ENCODE measurements at regions not wholly inside any gene's neighbourhood (a gene's known extent, or its start where the extent isn't known, plus 50 kb on each side); places are given as distances from the start of the nearest gene placed in this dataset.
"Not testable (repeated sequence)": the region's sequence is repeated elsewhere in the genome, so short reads cannot be mapped to it uniquely, and the experiment has no call there.

GRCh38 chr4:67412153-67412712, 133.1 kb downstream of the CENPC start:
- H3K4me1 ChIP-seq (ENCODE audit: control insufficient read depth, insufficient read depth, low read length); H3K36me3 ChIP-seq (ENCODE audit: control insufficient read depth, insufficient read depth, low read length); in situ Hi-C loops (cut with HindIII; ENCODE audit: low pct_unique_long_range_greater_than_20kb, low sequenced_read_pairs); H3K4me3 ChIP-seq (ENCODE audit: low read depth in 2 of 2, low read length in 2 of 2); BruUV-seq (replicated peaks); DNase-seq (ENCODE audit: low read depth, low spot score); intact Hi-C loops (cut with micrococcal nuclease; ENCODE audit: unreplicated experiment); ATAC-seq; H3K27me3 ChIP-seq (ENCODE audit: control insufficient read depth, insufficient read depth, low read length); CTCF ChIA-PET; POLR2A ChIA-PET; H3K27ac ChIP-seq (ENCODE audit: low read length); H3K9me3 ChIP-seq (ENCODE audit: control insufficient read depth, insufficient read depth, low read depth, low read length): not testable (repeated sequence)

GRCh38 chr4:67403342-67403741, 142.0 kb downstream of the CENPC start:
- TF ChIP-seq REST (IDR thresholded peaks at IDR 0.05; ENCODE audit: insufficient read depth in 1 of 2, low read depth in 2 of 2, low read length in 1 of 2), result no peak
- no peak for TF ChIP-seq CTCF (IDR thresholded peaks at IDR 0.05)
- TF ChIP-seq SIN3A (IDR thresholded peaks at IDR 0.05; ENCODE audit: borderline replicate concordance, insufficient read depth, low read depth, low read length), result no peak
- TF ChIP-seq TCF7L2 (IDR thresholded peaks at IDR 0.05; ENCODE audit: low read depth, low read length), result no peak
- no peak for TF ChIP-seq POLR2AphosphoS5 (IDR thresholded peaks at IDR 0.05; ENCODE audit: low read depth, low read length)
- ATAC-seq, result no peak
- H3K36me3 ChIP-seq (ENCODE audit: control insufficient read depth, insufficient read depth, low read length), result no peaks in the 10 kb centered on the region
- intact Hi-C loops (cut with micrococcal nuclease; ENCODE audit: unreplicated experiment), result no loop called here
- POLR2A ChIA-PET, result no interaction called here
- H3K27ac ChIP-seq (ENCODE audit: low read length), result no peak overlapping the region
- CTCF ChIA-PET, result no interaction called here
- no TSS peak for BruUV-seq (replicated peaks)
- H3K4me3 ChIP-seq (ENCODE audit: low read depth in 2 of 2, low read length in 2 of 2), result no peak overlapping the region
- no peaks in the 10 kb centered on the region for H3K9me3 ChIP-seq (ENCODE audit: control insufficient read depth, insufficient read depth, low read depth, low read length)
- H3K4me1 ChIP-seq (ENCODE audit: control insufficient read depth, insufficient read depth, low read length), result no peaks in the 10 kb centered on the region
- in situ Hi-C loops (cut with HindIII; ENCODE audit: low pct_unique_long_range_greater_than_20kb, low sequenced_read_pairs), result no loop called here
- no peak for DNase-seq (ENCODE audit: low read depth, low spot score)
- H3K27me3 ChIP-seq (ENCODE audit: control insufficient read depth, insufficient read depth, low read length), result no peaks in the 10 kb centered on the region

- BruUV-seq (replicated peaks), result no TSS peak
- POLR2A ChIA-PET, result no interaction called here
- Histone ChIP-seq H3K9me3 (ENCODE audit: control insufficient read depth, insufficient read depth, low read depth, low read length) (no peaks in the 10 kb centered on the region), H3K27ac (ENCODE audit: low read length) (no peak overlapping the region), H3K36me3 (ENCODE audit: control insufficient read depth, insufficient read depth, low read length) (no peaks in the 10 kb centered on the region), H3K27me3 (ENCODE audit: control insufficient read depth, insufficient read depth, low read length) (no peaks in the 10 kb centered on the region), H3K4me1 (ENCODE audit: control insufficient read depth, insufficient read depth, low read length) (no peaks in the 10 kb centered on the region), H3K4me3 (ENCODE audit: low read depth in 2 of 2, low read length in 2 of 2) (no peak overlapping the region)
- intact Hi-C loops (cut with micrococcal nuclease; ENCODE audit: unreplicated experiment), result no loop called here
- CTCF ChIA-PET, result no interaction called here
- TF ChIP-seq CTCF (IDR thresholded peaks at IDR 0.05) (no peak), TCF7L2 (IDR thresholded peaks at IDR 0.05; ENCODE audit: low read depth, low read length) (no peak), POLR2AphosphoS5 (IDR thresholded peaks at IDR 0.05; ENCODE audit: low read depth, low read length) (no peak)
- DNase-seq (ENCODE audit: low read depth, low spot score) (no peak), ATAC-seq (no peak)
- in situ Hi-C loops (cut with HindIII; ENCODE audit: low pct_unique_long_range_greater_than_20kb, low sequenced_read_pairs), result no loop called here
These were observed 143.4 kb downstream of the CENPC start for GRCh38 chr4:67401902-67402301.

Data from Panc1 (cell line).